ENCODE measurements at regions not wholly inside any gene's neighbourhood (a gene's known extent, or its start where the extent isn't known, plus 50 kb on each side); places are given as distances from the start of the nearest gene placed in this dataset.

DNA sequence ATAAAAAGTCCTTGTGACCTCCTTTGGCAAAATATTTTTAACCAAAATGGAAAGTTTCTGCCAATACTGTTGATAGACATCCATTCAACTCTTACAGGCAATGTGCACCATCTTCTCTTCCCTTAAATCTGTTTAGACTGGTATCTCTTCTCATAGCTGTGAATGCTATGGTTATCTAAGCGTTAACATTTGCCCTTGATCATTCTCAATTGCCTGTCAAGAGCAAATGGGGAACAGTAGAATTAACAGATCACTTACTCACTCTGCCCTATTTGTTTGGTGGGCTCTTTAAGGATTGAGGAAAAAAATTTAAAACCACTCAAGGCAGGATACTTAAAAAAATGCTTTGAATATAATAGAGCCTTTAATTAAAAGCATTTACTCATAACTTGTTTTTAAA lies 808.4 kb downstream of the NXPH1 start:
- Histone ChIP-seq H3K4ac (ENCODE audit: low read depth, low read length) (no peak overlapping the region), H3K4me2 (ENCODE audit: low read depth, low read length) (no peak overlapping the region), H3K79me1 (ENCODE audit: low read depth in 1 of 2, low read length in 2 of 2) (no peaks in the 10 kb centered on the region), H3K27me3 (ENCODE audit: control insufficient read depth, insufficient read depth, low read length) (no peaks in the 10 kb centered on the region), H3K18ac (ENCODE audit: low read depth, low read length) (no peak overlapping the region), H2AK5ac (ENCODE audit: low read depth, low read length) (no peak overlapping the region), H2BK15ac (ENCODE audit: low read depth, low read length) (no peak overlapping the region), H3K4me3 (ENCODE audit: insufficient read depth, low read depth, low read length) (no peak overlapping the region), H2BK20ac (ENCODE audit: low read depth, low read length) (no peak overlapping the region), H3K27ac (ENCODE audit: insufficient read depth, low read length) (no peak overlapping the region), H4K91ac (ENCODE audit: insufficient read depth, low read depth, low read length) (no peak overlapping the region), H3K9ac (ENCODE audit: low read depth, low read length) (no peak overlapping the region), H3K9me3 (ENCODE audit: control insufficient read depth, insufficient read depth, low read length) (peaks cover 6% of the 10 kb centered on the region), H2AK9ac (replicated peaks; ENCODE audit: low read depth, low read length, poor library complexity) (no peak overlapping the region), H3K36me3 (ENCODE audit: control insufficient read depth, insufficient read depth, low read length) (no peaks in the 10 kb centered on the region), H4K5ac (ENCODE audit: low read depth, low read length) (no peak overlapping the region), H4K20me1 (ENCODE audit: insufficient read depth, low read length) (no peaks in the 10 kb centered on the region), H3K14ac (replicated peaks; ENCODE audit: low read depth, low read length) (no peak overlapping the region), H3K9me1 (ENCODE audit: insufficient read depth, low read length) (no peaks in the 10 kb centered on the region), H2AFZ (replicated peaks; ENCODE audit: low read length, poor library complexity) (no peak overlapping the region), H3K23ac (ENCODE audit: low read depth, low read length) (no peak overlapping the region), H2BK120ac (ENCODE audit: low read depth, low read length) (no peak overlapping the region), H2BK5ac (ENCODE audit: low read depth, low read length, poor library complexity, severe bottlenecking) (no peak overlapping the region), H3K4me1 (ENCODE audit: control insufficient read depth, insufficient read depth, low read length) (no peaks in the 10 kb centered on the region), H4K8ac (ENCODE audit: low read depth in 2 of 2, low read length in 2 of 2) (no peak overlapping the region), H3K56ac (ENCODE audit: extremely low read depth, insufficient read depth, low read length) (no peak overlapping the region)
- no peak for ATAC-seq (ENCODE audit: low read depth)
- ChIA-PET CTCF (interaction anchor here (1.4 kb wide), 1 partner anchor 23 kb away, joined by 3 read pairs; no protein-coding TSS in a partner anchor), POLR2A (ENCODE audit: unreplicated experiment) (no interaction called here)
- WGBS, 2 experiments (ENCODE audit: extremely low coverage in 2 of 2, insufficient read length in 1 of 2) = no CpG with 5 or more reads among the region's 1 CpG
- intact Hi-C loops (cut with micrococcal nuclease) (no loop called here), in situ Hi-C loops (cut with MboI; ENCODE audit: low sequenced_read_pairs) (no loop called here), dilution Hi-C loops (cut with HindIII; ENCODE audit: low sequenced_read_pairs, unreplicated experiment) (no loop called here)
- TF ChIP-seq MAFK (IDR thresholded peaks at IDR 0.05; ENCODE audit: low read depth, low read length) (no peak), RCOR1 (IDR thresholded peaks at IDR 0.05; ENCODE audit: insufficient replicate concordance, low read length) (no peak), BHLHE40 (IDR thresholded peaks at IDR 0.05; ENCODE audit: low read depth, low read length) (no peak), CEBPB (IDR thresholded peaks at IDR 0.05; ENCODE audit: low read depth, low read length) (no peak), SMC3 (IDR thresholded peaks at IDR 0.05; ENCODE audit: low read depth, low read length) (no peak), NFE2L2 (IDR thresholded peaks at IDR 0.05; ENCODE audit: low read depth, low read length) (no peak), CTCF (conservative IDR thresholded peaks at IDR 0.05; ENCODE audit: low read depth, low read length) (no peak), RFX5 (IDR thresholded peaks at IDR 0.05; ENCODE audit: low read depth, low read length) (no peak), RAD21 (IDR thresholded peaks at IDR 0.05; ENCODE audit: low read length) (no peak), ELK1 (IDR thresholded peaks at IDR 0.05; ENCODE audit: borderline replicate concordance, low read depth, low read length) (no peak), FOS (IDR thresholded peaks at IDR 0.05; ENCODE audit: low read depth, low read length) (no peak), CHD1 (IDR thresholded peaks at IDR 0.05; ENCODE audit: low read depth, low read length) (no peak), MAZ (IDR thresholded peaks at IDR 0.05; ENCODE audit: borderline replicate concordance, low read depth, low read length) (no peak), MXI1 (IDR thresholded peaks at IDR 0.05; ENCODE audit: borderline replicate concordance, low read depth, low read length) (no peak), USF2 (IDR thresholded peaks at IDR 0.05; ENCODE audit: low read depth, low read length) (no peak), POLR2A (IDR thresholded peaks at IDR 0.05; ENCODE audit: low read depth, low read length) (no peak)
- no peak for DNase-seq
- no TSS peak for BruUV-seq (replicated peaks)

Data from IMR-90 (cell line).